Inflammatory macrophage treated with lipopolysaccharide for 4 hours (primary cell): ENCODE measurements at regions not wholly inside any gene's neighbourhood (a gene's known extent, or its start where the extent isn't known, plus 50 kb on each side); places are given as distances from the start of the nearest gene placed in this dataset.
"Not testable (repeated sequence)": the region's sequence is repeated elsewhere in the genome, so short reads cannot be mapped to it uniquely, and the experiment has no call there.

Source experiments
- DNase-seq: peaks from one replicate; pipeline ENCODE4 v3.0.0-alpha.2; 2020

GRCh38 chr7:5121256-5121655 is 68.8 kb upstream of the WIPI2 start:
- DNase-seq: not testable (repeated sequence)

- DNase-seq: not testable (repeated sequence)
These were observed 58.8 kb upstream of the WIPI2 start for GRCh38 chr7:5131238-5131637.

- no peak for DNase-seq
These were observed 57.5 kb upstream of the WIPI2 start for GRCh38 chr7:5132539-5132938.

- peak; percentile 4 for DNase-seq
These were observed 50.0 kb upstream of the WIPI2 start for GRCh38 chr7:5139998-5140397.
